Glutamatergic neuron (in vitro differentiated cells): ENCODE measurements at regions not wholly inside any gene's neighbourhood (a gene's known extent, or its start where the extent isn't known, plus 50 kb on each side); places are given as distances from the start of the nearest gene placed in this dataset.

Experiments
- DNase-seq: peaks from one replicate; pipeline ENCODE4 v3.0.0; 2022
- H3K27ac Mint-ChIP-seq: one replicate; pipeline ENCODE4 v1.8.0; 2020; ENCODE audit warnings: mild to moderate bottlenecking, mixed read lengths, inconsistent platforms; ENCODE audit not compliant: unreplicated experiment
- H3K27me3 Mint-ChIP-seq: one replicate; pipeline ENCODE4 v1.8.0; 2020; ENCODE audit warnings: mild to moderate bottlenecking, moderate library complexity, mixed read lengths, inconsistent platforms; ENCODE audit not compliant: unreplicated experiment
- H3K36me3 Mint-ChIP-seq: one replicate; pipeline ENCODE4 v1.8.0; 2020; ENCODE audit warnings: mild to moderate bottlenecking, mixed read lengths, inconsistent platforms; ENCODE audit not compliant: unreplicated experiment
- H3K4me1 Mint-ChIP-seq: one replicate; pipeline ENCODE4 v1.8.0; 2020; ENCODE audit warnings: mild to moderate bottlenecking, low read depth, mixed read lengths, inconsistent platforms; ENCODE audit not compliant: unreplicated experiment
- H3K4me3 Mint-ChIP-seq: one replicate; pipeline ENCODE4 v1.8.0; 2020; ENCODE audit warnings: mild to moderate bottlenecking, mixed read lengths, inconsistent platforms; ENCODE audit not compliant: unreplicated experiment
- H3K9me3 Mint-ChIP-seq: one replicate; pipeline ENCODE4 v1.8.0; 2020; ENCODE audit warnings: mild to moderate bottlenecking, moderate library complexity, mixed read lengths, inconsistent platforms; ENCODE audit not compliant: unreplicated experiment
- TF ChIP-seq, protein P1 (sequence below): fragments of 200-600 bp; sonication (generic); IDR thresholded peaks from one replicate; pipeline ENCODE4 v1.5.0; 2021; ENCODE audit not compliant: partially characterized antibody, unreplicated experiment

- no peak overlapping the region for H3K4me3 Mint-ChIP-seq
- no peaks in the 10 kb centered on the region for H3K27me3 Mint-ChIP-seq
- H3K4me1 Mint-ChIP-seq: no peaks in the 10 kb centered on the region
- peaks cover 8% of the 10 kb centered on the region for H3K9me3 Mint-ChIP-seq
- DNase-seq: no peak
- H3K36me3 Mint-ChIP-seq: no peaks in the 10 kb centered on the region
- H3K27ac Mint-ChIP-seq: no peak overlapping the region
- TF ChIP-seq, protein P1, sequence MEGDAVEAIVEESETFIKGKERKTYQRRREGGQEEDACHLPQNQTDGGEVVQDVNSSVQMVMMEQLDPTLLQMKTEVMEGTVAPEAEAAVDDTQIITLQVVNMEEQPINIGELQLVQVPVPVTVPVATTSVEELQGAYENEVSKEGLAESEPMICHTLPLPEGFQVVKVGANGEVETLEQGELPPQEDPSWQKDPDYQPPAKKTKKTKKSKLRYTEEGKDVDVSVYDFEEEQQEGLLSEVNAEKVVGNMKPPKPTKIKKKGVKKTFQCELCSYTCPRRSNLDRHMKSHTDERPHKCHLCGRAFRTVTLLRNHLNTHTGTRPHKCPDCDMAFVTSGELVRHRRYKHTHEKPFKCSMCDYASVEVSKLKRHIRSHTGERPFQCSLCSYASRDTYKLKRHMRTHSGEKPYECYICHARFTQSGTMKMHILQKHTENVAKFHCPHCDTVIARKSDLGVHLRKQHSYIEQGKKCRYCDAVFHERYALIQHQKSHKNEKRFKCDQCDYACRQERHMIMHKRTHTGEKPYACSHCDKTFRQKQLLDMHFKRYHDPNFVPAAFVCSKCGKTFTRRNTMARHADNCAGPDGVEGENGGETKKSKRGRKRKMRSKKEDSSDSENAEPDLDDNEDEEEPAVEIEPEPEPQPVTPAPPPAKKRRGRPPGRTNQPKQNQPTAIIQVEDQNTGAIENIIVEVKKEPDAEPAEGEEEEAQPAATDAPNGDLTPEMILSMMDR: no peak
These were observed 704.4 kb upstream of the CDH9 start for GRCh38 chr5:27742805-27743204.

GRCh38 chr5:27734838-27735237 lies 696.5 kb upstream of the CDH9 start:
- H3K4me1 Mint-ChIP-seq: no peaks in the 10 kb centered on the region
- H3K9me3 Mint-ChIP-seq: no peaks in the 10 kb centered on the region
- no peak overlapping the region for H3K27ac Mint-ChIP-seq
- H3K27me3 Mint-ChIP-seq: no peaks in the 10 kb centered on the region
- TF ChIP-seq, protein P1: no peak
- H3K36me3 Mint-ChIP-seq: no peaks in the 10 kb centered on the region
- H3K4me3 Mint-ChIP-seq: no peak overlapping the region
- DNase-seq: no peak

DNA sequence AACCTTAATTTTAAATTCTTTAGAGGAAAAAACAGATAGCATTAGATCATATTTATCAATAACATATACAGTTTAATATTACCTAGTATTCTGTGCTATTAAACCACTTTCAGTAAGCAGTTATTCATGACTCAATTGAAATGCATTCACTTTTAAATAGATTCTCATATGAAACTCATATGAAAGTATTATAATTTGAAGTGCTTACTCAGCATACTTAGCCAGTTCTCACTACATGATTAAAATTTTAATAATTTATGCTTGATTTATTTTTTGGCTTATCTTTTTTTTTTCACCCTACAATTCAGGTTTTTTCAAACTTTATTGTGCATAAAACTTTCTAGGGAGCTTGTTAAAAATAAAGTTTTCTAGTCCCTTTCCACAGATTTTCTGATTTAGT lies 694.9 kb upstream of the CDH9 start:
- H3K9me3 Mint-ChIP-seq: no peaks in the 10 kb centered on the region
- DNase-seq: no peak
- no peak overlapping the region for H3K27ac Mint-ChIP-seq
- H3K4me3 Mint-ChIP-seq: no peak overlapping the region
- no peaks in the 10 kb centered on the region for H3K36me3 Mint-ChIP-seq
- no peaks in the 10 kb centered on the region for H3K27me3 Mint-ChIP-seq
- H3K4me1 Mint-ChIP-seq: no peaks in the 10 kb centered on the region
- TF ChIP-seq, protein P1: no peak

- Mint-ChIP-seq H3K4me1 (no peaks in the 10 kb centered on the region), H3K27me3 (no peaks in the 10 kb centered on the region)
These were observed 688.9 kb upstream of the CDH9 start for GRCh38 chr5:27727254-27727653.

DNA sequence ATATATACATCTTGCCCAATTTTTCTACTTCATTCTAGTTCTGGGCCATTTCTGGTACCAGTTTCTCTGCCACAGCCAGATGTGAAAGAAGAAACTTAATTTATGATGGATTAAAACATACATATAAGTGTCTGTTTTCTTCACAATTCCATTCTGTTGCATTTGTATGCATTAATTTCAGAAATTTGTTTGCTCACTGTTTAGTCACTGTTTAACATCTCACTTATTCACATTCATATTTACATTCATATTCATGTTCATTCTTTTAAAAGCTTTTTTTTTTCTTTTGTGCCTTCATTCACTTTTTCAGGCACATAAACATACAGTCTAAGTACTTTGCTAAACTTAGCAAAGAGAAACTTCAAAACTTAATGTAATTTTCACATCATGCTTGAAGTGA lies 684.0 kb upstream of the CDH9 start:
- Mint-ChIP-seq H3K4me1 (no peaks in the 10 kb centered on the region), H3K36me3 (no peaks in the 10 kb centered on the region), H3K9me3 (no peaks in the 10 kb centered on the region), H3K4me3 (no peak overlapping the region), H3K27me3 (no peaks in the 10 kb centered on the region), H3K27ac (no peak overlapping the region)
- no peak for DNase-seq
- TF ChIP-seq, protein P1: no peak

More at GRCh38 chr5:27727254-27727653, 688.9 kb upstream of the CDH9 start:
- Mint-ChIP-seq H3K27ac (no peak overlapping the region), H3K4me3 (no peak overlapping the region), H3K36me3 (no peaks in the 10 kb centered on the region), H3K9me3 (no peaks in the 10 kb centered on the region)
- TF ChIP-seq, protein P1: no peak
- no peak for DNase-seq
